Fibroblast of upper back skin (primary cell): ENCODE measurements at regions not wholly inside any gene's neighbourhood (a gene's known extent, or its start where the extent isn't known, plus 50 kb on each side); places are given as distances from the start of the nearest gene placed in this dataset.
A peak's percentile ranks its signal among the peaks of the same experiment; 100 is the strongest.
"Not testable (repeated sequence)": the region's sequence is repeated elsewhere in the genome, so short reads cannot be mapped to it uniquely, and the experiment has no call there.

Source experiments
- DNase-seq: peaks from one replicate; pipeline ENCODE4 v3.0.0-alpha.2; 2013

- no peak for DNase-seq
Measured at GRCh38 chr2:16785149-16785548, 119.5 kb upstream of the CYRIA start.

- DNase-seq = no peak
Measured at GRCh38 chr2:16784652-16785051, 119.0 kb upstream of the CYRIA start.

DNA sequence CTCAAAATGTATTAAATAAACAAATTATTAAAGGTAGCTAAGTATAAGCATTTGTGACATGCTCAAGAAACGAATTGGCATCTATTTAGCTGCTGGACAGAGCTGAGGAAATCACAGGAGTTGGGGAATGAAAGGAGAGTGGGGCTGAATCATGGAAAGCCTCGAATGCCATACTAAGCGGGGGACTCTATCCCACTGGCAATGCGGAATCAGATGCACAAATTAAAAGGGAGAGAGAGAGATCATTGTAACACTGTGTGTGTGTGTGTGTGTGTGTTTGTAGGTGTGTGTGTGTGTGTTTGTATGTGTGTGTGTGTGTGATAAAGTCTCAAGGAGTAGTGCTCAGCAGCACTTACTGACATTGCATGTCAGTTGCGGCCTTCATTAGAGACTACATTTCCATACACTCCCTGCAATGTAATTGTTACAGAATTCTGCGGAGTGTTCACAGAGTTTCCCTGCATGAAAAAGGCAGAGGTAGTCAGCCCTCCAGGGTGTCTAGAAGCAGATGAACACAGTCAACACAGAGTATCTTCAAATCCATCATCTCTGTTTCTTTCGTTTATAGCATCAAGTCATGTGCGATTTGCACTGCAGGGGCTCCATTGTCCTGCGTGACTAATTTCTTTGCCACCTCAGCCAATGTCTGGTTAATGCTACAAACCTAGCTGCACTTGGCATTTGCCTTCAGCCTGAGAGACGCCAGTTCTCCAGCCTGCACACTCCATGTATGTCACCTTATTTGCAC lies 111.7 kb upstream of the CYRIA start:
- no peak for DNase-seq

DNA sequence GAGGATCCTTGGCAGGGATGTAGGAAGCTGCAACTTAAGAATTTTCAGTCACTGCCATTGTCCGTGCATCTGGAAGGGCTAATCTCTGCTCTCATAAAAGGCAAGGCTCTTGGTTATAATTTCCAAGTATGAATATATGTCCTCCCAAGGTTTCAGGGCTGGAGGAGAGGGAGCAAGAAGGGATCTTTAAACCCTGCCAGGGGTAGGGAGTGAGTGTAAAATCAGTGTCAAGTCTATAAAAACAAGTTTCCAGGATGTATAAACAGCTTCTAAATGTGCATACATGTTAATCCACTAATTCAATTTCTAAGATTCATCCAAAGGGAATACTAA lies 110.2 kb upstream of the CYRIA start:
- DNase-seq = no peak

DNA sequence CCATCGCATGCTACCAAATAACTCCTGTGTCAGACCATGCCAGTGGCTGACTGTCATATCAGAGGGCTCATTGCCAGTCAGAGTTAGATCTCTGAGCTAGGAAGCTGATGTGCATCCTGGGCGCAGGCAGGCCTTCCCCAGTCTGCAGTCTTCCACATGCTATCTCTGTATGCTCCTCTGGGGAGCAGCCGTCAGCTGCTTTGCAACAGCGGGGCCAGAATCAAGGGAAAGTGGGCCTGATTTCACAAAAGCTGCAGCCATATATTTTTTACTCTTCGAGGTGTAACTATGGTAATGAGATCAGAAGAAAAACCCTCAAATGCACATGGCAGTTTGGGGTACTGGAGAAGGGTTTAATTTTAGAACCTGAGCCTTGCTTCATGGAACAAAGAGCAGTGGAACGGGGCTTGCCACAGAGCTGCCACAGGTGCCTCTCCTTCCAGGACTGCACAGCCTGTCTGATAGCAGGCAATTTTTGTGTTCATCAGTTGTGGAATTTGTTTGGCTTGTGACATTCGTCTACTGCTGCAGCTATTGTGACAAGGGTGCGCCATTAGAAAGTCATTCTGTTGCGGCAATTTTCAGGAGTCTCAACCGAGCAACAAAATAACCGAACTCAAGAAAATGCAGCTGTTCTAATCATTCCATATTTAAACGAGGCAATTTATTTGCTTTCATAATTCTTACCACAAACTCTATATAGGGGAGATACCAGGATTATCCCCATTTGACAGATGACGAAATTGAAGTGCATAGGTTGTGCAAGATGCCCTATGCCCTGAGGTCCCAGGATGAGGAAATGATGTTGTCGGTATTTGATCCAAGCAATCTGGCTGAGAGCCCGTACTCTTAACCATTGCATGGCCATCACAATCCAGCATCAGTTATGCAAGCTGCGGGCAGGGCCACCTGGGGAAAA lies 109.6 kb upstream of the CYRIA start:
- DNase-seq = peak; percentile 28

DNA sequence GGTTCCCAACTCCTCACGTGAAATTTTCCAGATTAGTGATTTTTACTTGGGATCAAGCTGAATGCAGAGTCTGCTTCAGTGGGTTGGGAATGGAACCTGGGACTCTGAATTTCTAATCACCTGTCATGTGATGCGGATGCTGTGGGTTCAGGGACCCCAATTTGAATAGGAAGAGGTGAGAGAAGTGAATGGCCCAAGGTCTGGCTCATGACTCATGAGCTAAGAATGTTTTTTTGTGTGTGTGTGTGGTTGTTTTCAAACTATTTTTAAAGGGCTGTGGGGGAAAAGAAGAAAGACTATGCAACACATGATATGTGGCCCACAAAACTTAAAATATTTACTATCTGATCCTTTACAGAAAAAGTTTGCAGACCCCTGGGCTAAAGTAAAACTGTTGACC lies 108.5 kb upstream of the CYRIA start:
- peak; percentile 45 for DNase-seq

DNA sequence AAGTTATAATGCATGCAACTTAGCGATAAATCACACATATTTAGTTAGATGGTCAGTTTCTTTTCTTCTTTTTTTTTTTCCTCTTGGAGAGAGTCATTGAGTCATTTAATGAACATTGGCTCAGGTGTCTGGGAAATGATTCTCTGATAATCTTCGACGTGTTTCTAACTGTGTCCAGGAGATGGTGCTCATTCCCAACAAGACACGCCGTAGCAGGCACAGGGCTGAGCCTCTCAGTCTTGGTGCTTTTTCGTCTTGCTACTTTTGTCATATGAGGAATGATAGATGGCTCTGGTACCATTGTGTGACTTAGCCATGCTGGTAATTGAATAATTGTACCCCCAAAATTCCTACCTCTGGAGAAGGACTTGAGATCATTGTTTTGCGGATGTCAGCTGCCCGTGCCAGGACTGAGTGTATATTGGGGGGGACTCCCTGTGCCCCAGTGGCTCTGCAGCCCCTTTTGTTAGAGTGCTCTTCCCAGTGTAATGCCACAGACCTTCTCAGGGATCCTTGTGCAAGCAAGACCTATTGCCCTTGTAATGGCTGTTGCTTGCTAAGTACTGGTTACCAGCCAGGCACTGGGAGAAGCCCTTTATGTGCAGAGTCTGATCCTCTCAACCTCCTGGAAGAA lies 107.6 kb upstream of the CYRIA start:
- peak; percentile 63 for DNase-seq

DNA sequence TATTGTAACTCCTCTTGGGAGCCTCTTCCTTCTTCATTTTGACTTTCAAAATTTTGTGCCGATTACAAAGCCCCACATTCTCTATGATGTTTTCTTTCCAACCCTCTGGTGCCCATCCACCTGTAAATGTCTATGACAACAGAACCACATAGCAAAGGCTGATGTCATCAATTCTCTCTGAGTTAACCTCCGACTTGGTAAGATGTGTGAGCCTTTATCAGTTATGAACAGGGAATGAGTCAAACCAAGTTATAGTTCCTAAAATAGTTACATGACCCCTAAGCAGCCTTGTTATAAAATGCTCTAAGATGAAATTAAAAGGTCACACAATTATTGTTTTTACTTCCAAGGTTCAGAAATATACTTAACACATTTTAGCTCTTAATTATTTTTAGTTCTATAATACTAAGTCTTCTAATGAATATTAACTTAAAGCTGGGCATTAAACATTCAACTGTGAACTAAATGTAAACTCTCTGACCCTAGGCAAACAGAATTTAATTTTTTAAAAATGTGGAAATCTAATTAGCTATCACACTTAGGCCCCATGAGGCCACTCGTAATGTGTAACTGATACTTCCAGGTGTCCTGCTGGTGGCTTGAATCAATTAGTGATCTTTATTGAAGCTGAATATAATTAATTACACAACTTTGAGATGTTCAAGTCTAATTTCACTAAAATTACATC lies 102.3 kb upstream of the CYRIA start:
- no peak for DNase-seq

DNA sequence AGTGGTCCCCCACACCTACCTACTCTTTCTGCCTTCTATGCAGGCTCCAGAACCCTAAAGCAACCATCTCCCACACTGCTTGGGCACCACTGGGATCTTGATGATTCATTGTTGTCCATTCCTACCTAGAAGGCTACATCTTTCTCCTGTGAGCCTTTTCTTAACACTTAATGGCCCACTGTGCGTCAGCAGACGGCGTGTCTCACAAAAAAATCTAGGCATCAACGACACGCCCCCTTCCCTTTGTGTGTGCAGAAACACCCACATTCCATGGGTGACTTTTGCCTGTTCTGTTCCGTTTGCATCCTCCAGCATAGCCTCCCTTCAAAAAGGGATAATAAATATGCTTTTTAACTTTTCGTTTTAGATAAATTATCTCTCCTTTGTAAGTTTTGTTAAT lies 99.7 kb upstream of the CYRIA start:
- no peak for DNase-seq

- no peak for DNase-seq
Measured at GRCh38 chr2:16764487-16764886, 98.9 kb upstream of the CYRIA start.

- DNase-seq = no peak
Measured at GRCh38 chr2:16763493-16763899, 97.9 kb upstream of the CYRIA start.

DNA sequence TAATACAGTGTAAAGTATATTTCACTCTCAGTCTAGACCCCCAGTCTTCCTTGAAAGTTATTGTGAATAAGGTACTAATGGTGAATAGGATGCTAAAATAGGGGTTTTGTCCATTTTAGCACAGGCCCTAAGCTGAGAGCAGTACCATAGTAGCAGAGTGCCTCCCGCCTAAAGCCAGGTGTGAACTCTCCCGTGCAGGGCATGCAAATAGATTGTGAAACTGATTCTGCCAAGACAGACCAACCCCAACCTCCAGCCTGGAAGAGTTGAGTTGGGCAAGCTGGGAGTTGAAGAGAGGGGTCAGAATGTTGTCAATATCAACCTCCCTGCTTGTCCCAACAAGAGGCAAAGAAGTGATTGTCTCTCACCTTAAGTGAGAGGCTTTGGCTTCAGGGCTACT lies 97.4 kb upstream of the CYRIA start:
- DNase-seq = no peak

GRCh38 chr2:16760426-16760825 lies 94.8 kb upstream of the CYRIA start:
- no peak for DNase-seq

- DNase-seq = peak; percentile 54
Measured at GRCh38 chr2:16756831-16757644, 91.4 kb upstream of the CYRIA start.

DNA sequence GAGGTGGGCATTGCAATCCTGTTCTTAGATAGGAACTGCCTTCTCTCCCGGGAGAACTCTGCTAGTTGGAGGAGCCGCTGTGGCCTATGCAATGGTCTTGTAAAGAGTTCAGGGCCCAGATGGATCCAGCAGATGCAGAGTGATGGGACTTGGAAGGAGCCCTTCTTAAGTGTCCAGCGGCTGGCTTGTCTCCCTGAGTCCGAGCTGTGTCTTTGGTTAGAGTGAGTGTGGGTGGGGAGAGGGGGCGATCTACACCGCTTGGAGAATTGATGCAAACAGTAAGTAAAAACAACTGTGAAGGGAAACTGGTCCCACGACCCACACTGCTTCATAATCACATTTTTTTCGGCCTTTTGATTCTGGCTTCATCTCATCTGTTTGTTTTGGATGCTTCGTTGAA lies 89.8 kb upstream of the CYRIA start:
- DNase-seq = no peak

DNA sequence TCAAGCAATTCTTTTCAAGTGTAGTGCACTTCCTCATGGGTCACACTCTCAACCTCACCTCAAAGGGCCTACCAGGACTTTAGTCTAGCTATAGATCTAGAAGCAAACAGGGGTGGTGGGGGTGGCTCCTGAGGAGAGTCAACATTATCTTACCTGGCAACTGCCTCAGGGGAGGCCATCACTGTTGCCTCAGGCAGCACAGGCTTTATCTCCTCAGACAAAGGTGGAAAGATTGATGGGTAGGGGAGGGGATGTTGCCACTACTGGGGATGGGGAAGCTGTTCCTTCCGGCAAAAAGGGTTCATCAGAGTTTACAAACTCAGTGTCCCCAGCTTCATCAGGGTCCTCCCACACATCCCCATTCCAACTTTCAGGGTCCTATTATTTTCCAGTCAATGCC lies 87.4 kb upstream of the CYRIA start:
- not testable (repeated sequence) for DNase-seq

DNA sequence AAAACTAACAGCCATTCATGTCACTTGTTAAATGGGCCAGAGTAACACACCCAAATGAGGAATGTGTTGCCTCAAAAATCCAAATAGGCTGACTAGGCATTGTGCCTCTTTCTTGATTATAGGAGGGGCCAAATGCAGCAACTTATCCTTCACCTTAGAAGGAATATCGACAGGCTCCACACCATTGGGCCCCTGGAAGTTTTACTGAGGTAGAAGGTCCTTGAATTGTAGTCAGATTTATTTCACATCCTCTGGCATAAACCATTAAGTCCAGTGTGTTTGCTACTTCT lies 85.2 kb upstream of the CYRIA start:
- DNase-seq = not testable (repeated sequence)

DNA sequence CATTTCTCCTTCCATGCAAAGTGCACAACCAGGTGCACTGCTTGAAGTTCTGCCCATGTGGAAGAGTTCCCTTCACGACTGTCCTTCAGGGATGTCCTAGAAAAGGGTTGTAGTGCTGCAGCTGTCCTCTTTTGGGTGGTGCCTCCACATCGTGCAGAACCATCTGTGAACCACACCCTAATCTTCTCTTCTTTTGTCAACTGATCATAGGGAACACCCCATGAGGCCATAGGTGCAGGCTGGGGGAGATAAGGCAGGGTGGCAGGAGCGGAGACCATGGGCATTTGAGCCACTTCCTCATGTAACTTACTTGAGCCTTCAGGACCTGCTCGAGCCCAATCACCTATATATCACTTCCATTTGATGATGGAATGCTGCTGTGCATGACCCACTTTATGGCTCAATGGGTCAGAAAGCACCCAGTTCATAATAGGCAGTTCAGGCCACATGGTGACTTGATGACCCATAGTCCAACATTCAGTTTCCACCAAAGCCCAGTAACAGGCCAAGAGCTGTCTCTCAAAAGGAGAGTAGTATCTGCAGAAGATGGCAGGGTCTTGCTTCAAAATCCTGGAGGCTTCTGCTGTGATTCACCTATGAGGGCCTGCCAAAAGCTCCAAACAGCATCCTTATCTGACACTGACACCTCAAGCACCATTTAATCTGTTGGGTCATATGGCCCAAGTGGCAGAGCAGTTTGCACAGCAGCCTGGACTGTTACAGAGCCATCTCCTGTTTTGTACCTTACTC lies 84.7 kb upstream of the CYRIA start:
- DNase-seq = no peak

DNA sequence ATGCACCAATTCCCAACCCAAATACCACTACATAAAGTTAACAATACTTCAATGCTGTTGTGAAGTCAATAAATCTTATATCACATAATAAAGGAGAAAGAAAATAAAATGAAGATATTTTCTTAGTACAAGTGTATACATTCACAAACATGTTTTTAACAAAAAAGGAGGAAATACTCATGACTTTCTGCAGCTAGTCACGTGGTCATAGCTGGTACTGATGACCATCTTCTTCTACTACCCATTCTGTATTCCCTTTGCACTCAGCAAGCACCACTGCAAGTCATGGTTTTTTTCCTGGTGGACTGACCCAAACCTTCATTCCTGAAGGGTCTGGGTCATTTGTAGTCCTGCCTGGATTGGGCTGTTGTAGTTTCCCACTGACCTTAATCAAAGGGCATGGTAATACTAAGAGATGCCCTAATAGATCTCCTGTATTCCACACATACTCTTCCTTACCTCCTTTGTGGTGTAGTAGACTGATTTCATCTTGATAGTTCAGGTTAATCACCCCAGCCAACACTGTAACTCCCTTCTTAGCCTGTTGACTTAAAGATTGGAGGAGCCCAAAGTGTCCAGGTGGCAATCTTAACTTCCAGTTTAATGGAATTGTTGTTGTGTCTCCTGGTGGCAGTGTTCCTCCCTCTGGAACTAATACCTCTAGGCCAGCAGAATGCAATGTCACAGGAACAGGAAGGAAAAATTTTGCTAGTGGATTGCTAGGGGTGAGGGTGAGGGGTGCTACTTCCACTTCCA lies 83.1 kb upstream of the CYRIA start:
- not testable (repeated sequence) for DNase-seq

DNA sequence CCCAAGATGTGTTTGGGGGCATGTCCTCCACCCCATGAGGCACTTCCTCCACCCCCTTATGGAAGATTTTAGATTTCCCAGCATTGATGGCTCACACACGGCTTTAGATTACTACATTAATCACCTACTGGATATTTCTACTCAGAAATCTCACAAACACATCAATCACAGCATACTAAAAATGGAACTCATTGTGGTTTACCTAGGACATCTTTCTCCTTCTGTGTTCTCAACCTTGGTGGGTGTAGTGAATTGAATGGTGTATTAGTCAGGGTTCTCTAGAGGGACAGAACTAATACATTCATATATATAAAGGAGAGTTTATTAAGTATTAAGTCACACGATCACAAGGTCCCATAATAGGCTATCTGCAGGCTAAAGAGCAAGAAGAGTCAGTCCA lies 82.1 kb upstream of the CYRIA start:
- no peak for DNase-seq

DNA sequence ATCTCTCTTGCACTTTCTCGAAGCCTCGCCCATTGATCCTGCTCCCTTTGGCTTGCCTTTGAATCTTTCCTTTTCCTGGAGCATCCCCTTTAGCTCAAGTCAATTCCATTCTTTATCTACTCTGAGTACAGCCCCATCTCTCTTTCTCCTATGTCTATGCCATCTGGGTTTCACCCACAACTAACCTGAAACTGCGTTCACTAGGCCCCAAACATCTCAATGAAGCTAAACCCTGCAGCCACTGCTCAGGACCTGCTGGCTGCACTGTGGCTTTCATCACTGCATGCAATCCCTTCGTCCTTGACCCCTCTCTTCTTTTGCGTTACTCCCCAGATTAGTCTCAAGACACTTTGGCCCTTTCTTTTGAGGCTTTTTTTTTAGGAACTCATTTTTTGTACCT lies 81.6 kb upstream of the CYRIA start:
- DNase-seq = no peak
